LHCN-M2 (cell line): ENCODE measurements at regions not wholly inside any gene's neighbourhood (a gene's known extent, or its start where the extent isn't known, plus 50 kb on each side); places are given as distances from the start of the nearest gene placed in this dataset.

ENCODE experiments used
- DNase-seq: peaks from one replicate; pipeline ENCODE4 v3.0.0-alpha.2; 2012; ENCODE audit warnings: low read depth

GRCh38 chr7:132733860-132734259 lies 157.6 kb upstream of the PLXNA4 start:
- no peak for DNase-seq

- no peak for DNase-seq
Observed at GRCh38 chr7:132732321-132732865, 156.1 kb upstream of the PLXNA4 start.

- no peak for DNase-seq
Observed at GRCh38 chr7:132730105-132730504, 153.8 kb upstream of the PLXNA4 start.

DNA sequence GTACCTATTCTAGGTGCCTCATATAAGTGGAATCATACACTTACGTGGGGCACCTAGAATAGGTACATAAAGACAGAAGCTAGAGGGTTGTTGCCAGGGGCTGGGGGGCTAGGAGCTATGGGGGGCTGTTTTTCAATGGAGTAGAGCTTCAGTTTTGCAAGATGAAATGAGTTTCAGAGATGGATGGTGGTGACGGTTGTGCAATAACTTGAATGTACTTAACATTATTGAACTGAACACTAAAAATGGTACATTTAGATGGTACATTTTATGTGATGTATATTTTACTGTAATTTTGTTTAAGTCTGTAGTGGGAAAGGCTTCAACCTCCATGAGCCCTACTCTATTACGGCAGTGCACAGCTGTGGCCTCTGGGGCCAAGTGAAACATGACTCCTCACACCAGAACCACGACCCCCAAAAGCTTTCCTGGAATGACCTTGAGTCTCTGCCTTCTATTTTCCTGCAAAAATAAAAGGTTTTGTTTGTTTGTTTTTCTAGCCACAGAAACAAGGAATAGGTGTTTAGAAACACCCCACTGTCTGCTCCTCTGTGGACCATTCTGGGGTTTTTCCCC lies 147.3 kb upstream of the PLXNA4 start:
- peak; percentile 49 for DNase-seq

GRCh38 chr7:132720835-132721234 lies 144.6 kb upstream of the PLXNA4 start:
- no peak for DNase-seq

GRCh38 chr7:132713893-132714292 lies 137.6 kb upstream of the PLXNA4 start:
- DNase-seq: no peak

GRCh38 chr7:132709971-132710567 lies 133.8 kb upstream of the PLXNA4 start:
- peak; percentile 34 for DNase-seq

DNA sequence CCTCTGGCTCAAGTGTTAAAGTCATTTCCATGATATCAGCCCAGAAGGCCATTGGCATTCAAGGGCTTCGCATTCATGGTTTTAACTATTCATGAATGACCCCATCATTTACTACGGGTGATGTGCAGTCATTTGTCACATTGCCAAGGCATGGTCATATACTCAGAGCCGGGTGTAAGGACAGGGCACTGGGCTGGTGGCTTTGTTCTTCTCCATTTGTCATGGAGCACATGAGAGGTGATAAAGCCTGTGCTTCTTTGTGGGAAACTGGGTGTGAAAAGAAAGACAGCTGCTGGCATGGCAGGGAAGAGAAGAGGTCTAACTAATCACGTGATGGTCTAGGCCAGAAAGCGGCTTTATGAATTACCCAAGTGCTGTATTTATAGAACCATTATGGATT lies 132.2 kb upstream of the PLXNA4 start:
- peak; percentile 5 for DNase-seq

- DNase-seq: no peak
Observed at GRCh38 chr7:132705146-132705545, 128.9 kb upstream of the PLXNA4 start.

DNA sequence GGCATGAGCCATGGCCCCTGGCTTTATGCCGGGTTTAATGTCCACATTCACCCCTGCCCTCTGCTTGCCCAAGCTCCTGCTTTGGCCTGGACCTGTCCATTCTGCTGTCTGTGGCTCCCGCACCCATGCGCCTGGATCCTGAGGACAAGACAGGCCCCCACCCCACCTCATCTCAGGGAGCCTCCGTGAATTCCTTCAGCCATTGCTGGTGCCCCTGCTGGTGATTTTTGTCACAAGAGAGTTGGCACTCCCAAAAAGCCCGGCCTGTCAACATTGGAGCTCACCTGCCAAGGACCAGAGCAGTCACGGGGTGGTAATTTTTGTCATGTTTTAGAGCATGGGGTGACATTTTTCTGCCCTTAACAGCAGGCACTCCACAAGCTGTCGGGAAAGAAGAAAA lies 127.5 kb upstream of the PLXNA4 start:
- DNase-seq: no peak

GRCh38 chr7:132697003-132697402 lies 120.7 kb upstream of the PLXNA4 start:
- DNase-seq: no peak

DNA sequence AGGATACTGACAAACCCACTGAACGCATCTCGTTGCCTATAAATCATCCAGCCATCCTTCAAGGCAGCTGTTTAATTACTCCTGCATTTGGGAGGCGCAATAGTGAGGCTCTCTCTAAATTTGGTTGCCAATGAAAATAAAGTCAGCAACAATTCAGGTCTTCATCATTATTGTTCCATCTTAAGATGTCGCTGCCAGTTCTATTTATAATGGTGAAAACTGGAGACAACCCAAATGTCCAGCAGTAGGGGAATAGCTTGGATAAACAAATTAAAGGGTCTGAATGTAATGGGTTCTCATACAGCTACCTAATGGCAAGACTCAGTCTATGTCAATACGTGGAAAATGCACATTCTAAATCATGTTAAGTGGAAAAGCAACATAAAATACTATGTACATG lies 120.1 kb upstream of the PLXNA4 start:
- no peak for DNase-seq

- DNase-seq: no peak
Observed at GRCh38 chr7:132691201-132691600, 114.9 kb upstream of the PLXNA4 start.

- no peak for DNase-seq
Observed at GRCh38 chr7:132690174-132690573, 113.9 kb upstream of the PLXNA4 start.

DNA sequence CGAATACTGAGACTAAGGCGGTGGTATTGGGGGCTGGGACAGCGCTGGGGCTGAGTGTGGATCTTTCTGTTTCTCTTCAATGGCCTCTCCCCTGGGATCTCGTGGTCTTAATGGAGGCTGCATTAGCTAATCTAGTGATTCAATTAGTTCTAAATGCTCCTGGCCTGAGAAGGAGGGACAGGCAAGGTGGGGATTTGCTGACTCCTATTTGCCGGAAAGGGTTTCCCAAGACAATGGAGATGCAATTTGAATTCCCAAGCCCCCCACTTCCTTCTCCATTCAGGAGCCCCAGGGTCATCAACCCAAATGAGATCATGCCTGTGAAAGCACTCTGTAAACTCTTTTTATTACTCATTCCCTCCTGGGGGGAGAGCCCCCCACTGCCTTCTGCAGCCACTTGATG lies 111.7 kb upstream of the PLXNA4 start:
- DNase-seq: no peak

DNA sequence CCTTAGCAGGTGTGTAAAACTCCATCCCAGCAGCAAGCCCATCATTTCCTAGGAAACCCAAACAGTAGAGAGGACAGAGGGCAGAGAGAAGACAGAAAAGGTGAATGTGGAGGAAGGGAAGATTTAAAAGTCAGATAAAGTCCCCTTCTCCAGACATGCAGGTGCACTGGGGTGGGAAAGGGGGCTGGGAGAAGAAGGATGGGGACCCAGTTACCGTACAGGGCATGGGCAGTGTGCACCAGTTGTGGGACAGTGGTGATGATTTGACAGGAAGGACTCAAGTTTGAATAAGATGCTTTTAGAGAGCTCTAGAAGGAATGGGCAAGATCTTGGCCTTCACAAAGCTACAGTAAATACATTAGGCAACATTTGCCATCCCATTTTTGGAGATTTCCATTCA lies 110.7 kb upstream of the PLXNA4 start:
- DNase-seq: no peak

GRCh38 chr7:132685277-132685676 lies 109.0 kb upstream of the PLXNA4 start:
- DNase-seq: no peak

DNA sequence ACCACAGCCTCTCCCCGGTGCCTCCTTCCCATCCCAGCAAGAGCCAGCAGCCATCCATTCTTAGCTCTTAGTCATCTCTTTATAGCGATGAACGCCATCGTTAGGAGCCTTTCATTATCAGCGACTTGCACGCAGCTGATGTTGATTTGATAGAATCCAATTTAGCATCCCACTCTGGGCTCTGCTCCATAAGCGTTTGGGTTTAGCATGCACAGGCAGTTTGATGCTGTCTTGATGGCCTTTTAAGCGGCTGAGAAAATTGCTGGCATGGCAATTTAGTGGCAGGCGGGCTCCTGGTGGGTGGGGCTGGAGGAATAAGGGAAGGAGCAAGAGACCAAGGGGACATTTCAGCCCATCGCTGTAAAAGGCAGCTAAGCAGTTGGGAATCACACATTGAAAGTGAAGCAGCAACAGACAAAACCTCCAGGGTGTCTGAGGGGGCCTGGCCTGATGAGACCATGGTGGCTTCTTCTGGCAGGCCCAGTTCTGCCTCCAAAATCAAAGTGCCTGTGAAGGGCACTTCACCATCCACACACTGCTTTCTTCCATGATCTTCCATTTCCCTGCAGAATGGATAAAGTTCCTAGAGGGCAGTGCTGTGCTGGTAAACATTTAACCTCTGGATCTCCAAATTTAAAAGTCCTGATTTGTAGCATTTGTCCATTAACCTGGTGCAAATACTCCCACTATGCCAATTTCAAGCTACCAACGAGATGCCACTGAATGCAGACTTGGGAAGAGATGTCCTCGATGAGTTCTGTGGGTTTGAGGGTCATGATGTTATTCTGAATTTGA lies 107.8 kb upstream of the PLXNA4 start:
- DNase-seq: no peak

DNA sequence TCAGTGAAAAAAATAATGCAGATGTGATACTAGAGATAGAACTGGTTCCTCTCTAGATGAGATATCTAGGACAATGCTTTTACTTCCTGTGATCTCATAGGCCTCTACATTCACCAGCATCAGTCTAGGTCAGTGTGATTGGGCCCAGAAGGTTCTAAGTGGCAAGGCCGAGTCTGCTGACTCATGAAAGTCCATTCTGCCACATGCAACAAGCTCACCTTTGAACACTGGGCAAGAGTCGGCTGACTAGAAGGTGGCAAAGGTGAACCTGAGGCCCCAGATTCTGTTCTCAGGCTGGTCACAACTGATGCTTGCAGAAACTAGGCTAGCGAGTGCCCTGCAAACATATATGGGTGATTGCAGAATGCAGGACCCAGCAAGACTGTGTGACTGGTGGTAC lies 105.7 kb upstream of the PLXNA4 start:
- DNase-seq: no peak

DNA sequence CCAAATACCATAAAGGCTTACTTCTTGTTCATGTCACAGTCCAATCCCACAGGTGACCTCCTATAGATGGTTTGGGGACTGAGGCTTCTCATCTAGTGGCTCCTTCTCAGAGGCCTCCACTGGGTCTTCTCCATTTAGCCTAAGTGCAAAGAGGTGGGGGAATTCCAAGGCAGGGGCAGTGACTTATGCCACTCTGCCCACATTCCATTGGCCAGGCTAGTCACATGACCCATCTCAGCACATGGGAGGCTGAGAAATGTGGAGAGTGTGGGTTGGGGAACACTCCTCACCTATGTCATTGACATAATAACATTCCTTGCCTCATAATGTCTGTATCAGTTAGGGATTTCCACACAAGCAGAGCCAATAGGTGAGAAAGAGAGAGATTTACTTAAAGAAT lies 104.3 kb upstream of the PLXNA4 start:
- DNase-seq: no peak

- DNase-seq: no peak
Observed at GRCh38 chr7:132678656-132679055, 102.4 kb upstream of the PLXNA4 start.

GRCh38 chr7:132677918-132678317 lies 101.6 kb upstream of the PLXNA4 start:
- DNase-seq: no peak
